NCI-H187 treated with DMSO at 0.1 percent for 48 hours (cell line): ENCODE measurements at regions not wholly inside any gene's neighbourhood (a gene's known extent, or its start where the extent isn't known, plus 50 kb on each side); places are given as distances from the start of the nearest gene placed in this dataset.
A peak's percentile ranks its signal among the peaks of the same experiment; 100 is the strongest.

ENCODE experiments used
- DNase-seq: peaks from one replicate; lab custom pipeline; 2025; lab: John Stamatoyannopoulos, UW

GRCh38 chr10:58010073-58010702 lies 257.5 kb downstream of the IPMK start:
- DNase-seq = no peak

GRCh38 chr10:58003945-58004344 lies 263.7 kb downstream of the IPMK start:
- DNase-seq = no peak

- DNase-seq = no peak
These were observed 266.5 kb downstream of the IPMK start for GRCh38 chr10:58001159-58001558.

- DNase-seq = no peak
These were observed 271.2 kb downstream of the IPMK start for GRCh38 chr10:57996536-57996935.

- DNase-seq = no peak
These were observed 274.4 kb downstream of the IPMK start for GRCh38 chr10:57993302-57993701.

- no peak for DNase-seq
These were observed 275.2 kb downstream of the IPMK start for GRCh38 chr10:57992321-57993077.

- DNase-seq = no peak
These were observed 278.7 kb downstream of the IPMK start for GRCh38 chr10:57988964-57989363.

GRCh38 chr10:57987055-57987721 lies 280.5 kb downstream of the IPMK start:
- DNase-seq = no peak

- DNase-seq = no peak
These were observed 281.3 kb downstream of the IPMK start for GRCh38 chr10:57986422-57986821.

- no peak for DNase-seq
These were observed 284.4 kb downstream of the IPMK start for GRCh38 chr10:57983281-57983791.

GRCh38 chr10:57982091-57982490 lies 285.6 kb downstream of the IPMK start:
- no peak for DNase-seq

GRCh38 chr10:57979956-57980355 lies 287.7 kb downstream of the IPMK start:
- no peak for DNase-seq

- DNase-seq = no peak
These were observed 288.2 kb downstream of the IPMK start for GRCh38 chr10:57979491-57979890.

GRCh38 chr10:57977262-57977661 lies 290.4 kb downstream of the IPMK start:
- no peak for DNase-seq

- DNase-seq = no peak
These were observed 294.2 kb downstream of the IPMK start for GRCh38 chr10:57973451-57973850.

- DNase-seq = no peak
These were observed 294.9 kb downstream of the IPMK start for GRCh38 chr10:57972783-57973182.

GRCh38 chr10:57968328-57969016 lies 299.2 kb downstream of the IPMK start:
- DNase-seq = no peak

- DNase-seq = peak; percentile 4
These were observed 303.3 kb downstream of the IPMK start for GRCh38 chr10:57964351-57964750.

GRCh38 chr10:57963546-57963945 lies 304.1 kb downstream of the IPMK start:
- no peak for DNase-seq

- no peak for DNase-seq
These were observed 304.9 kb downstream of the IPMK start for GRCh38 chr10:57962839-57963238.

- DNase-seq = no peak
These were observed 306.2 kb downstream of the IPMK start for GRCh38 chr10:57961487-57961886.

GRCh38 chr10:57960406-57960805 lies 307.3 kb downstream of the IPMK start:
- no peak for DNase-seq
